ENCODE measurements at regions not wholly inside any gene's neighbourhood (a gene's known extent, or its start where the extent isn't known, plus 50 kb on each side); places are given as distances from the start of the nearest gene placed in this dataset.

GRCh38 chr12:75939016-75939642 lies 92.4 kb downstream of the PHLDA1 start:
- Histone ChIP-seq H3K27ac (replicated peaks) (no peak overlapping the region), H3K27me3 (ENCODE audit: insufficient read depth, poor library complexity, severe bottlenecking) (no peaks in the 10 kb centered on the region)

GRCh38 chr12:75938189-75938588 lies 93.4 kb downstream of the PHLDA1 start:
- Histone ChIP-seq H3K27ac (replicated peaks) (no peak overlapping the region), H3K4me3 (replicated peaks; ENCODE audit: insufficient read depth, low read length) (no peak overlapping the region), H3K27me3 (ENCODE audit: insufficient read depth, poor library complexity, severe bottlenecking) (no peaks in the 10 kb centered on the region)
- TF ChIP-seq POLR2AphosphoS5 (IDR thresholded peaks at IDR 0.05; ENCODE audit: low read depth) (no peak), REST (IDR thresholded peaks at IDR 0.05; ENCODE audit: insufficient replicate concordance, low read depth) (no peak), GABPA (IDR thresholded peaks at IDR 0.05; ENCODE audit: low read depth) (no peak), SPI1 (IDR thresholded peaks at IDR 0.05; ENCODE audit: borderline replicate concordance, low read depth) (no peak)
- TF ChIP-seq, protein P1, sequence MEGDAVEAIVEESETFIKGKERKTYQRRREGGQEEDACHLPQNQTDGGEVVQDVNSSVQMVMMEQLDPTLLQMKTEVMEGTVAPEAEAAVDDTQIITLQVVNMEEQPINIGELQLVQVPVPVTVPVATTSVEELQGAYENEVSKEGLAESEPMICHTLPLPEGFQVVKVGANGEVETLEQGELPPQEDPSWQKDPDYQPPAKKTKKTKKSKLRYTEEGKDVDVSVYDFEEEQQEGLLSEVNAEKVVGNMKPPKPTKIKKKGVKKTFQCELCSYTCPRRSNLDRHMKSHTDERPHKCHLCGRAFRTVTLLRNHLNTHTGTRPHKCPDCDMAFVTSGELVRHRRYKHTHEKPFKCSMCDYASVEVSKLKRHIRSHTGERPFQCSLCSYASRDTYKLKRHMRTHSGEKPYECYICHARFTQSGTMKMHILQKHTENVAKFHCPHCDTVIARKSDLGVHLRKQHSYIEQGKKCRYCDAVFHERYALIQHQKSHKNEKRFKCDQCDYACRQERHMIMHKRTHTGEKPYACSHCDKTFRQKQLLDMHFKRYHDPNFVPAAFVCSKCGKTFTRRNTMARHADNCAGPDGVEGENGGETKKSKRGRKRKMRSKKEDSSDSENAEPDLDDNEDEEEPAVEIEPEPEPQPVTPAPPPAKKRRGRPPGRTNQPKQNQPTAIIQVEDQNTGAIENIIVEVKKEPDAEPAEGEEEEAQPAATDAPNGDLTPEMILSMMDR (IDR thresholded peaks at IDR 0.05; ENCODE audit: insufficient read depth, low read length): no peak
- no peak for DNase-seq (ENCODE audit: low read depth in 1 of 2, low spot score in 1 of 2)

More at GRCh38 chr12:75939016-75939642, 92.4 kb downstream of the PHLDA1 start:
- TF ChIP-seq SPI1 (IDR thresholded peaks at IDR 0.05; ENCODE audit: borderline replicate concordance, low read depth) (no peak), POLR2AphosphoS5 (IDR thresholded peaks at IDR 0.05; ENCODE audit: low read depth) (no peak)
- TF ChIP-seq, protein P1 (IDR thresholded peaks at IDR 0.05; ENCODE audit: insufficient read depth, low read length): no peak
- H3K4me3 ChIP-seq (replicated peaks; ENCODE audit: insufficient read depth, low read length): no peak overlapping the region
- DNase-seq (ENCODE audit: low read depth in 1 of 2, low spot score in 1 of 2): no peak

DNA sequence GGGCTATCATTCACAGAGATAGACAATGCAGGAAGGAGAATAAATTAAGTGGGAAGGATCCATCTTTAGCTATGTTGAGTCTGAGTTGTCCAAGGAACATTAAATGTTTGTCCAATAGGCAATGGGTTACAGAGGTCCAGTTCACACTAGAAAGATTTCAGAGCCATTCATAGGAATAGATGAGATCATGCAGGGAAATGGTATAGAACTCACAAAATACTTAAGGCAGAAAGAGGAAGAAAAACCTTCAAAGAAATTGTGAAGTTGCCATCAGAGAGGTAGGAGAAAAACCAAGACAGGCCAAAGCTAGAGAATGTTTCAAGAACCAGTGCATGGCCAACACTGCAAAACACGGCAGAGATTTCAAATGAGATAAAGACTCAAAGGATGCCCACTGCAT lies 94.1 kb downstream of the PHLDA1 start:
- DNase-seq (ENCODE audit: low read depth in 1 of 2, low spot score in 1 of 2): no peak
- Histone ChIP-seq H3K4me3 (replicated peaks; ENCODE audit: insufficient read depth, low read length) (no peak overlapping the region), H3K27ac (replicated peaks) (no peak overlapping the region), H3K27me3 (ENCODE audit: insufficient read depth, poor library complexity, severe bottlenecking) (no peaks in the 10 kb centered on the region)
- TF ChIP-seq REST (IDR thresholded peaks at IDR 0.05; ENCODE audit: insufficient replicate concordance, low read depth) (no peak), SPI1 (IDR thresholded peaks at IDR 0.05; ENCODE audit: borderline replicate concordance, low read depth) (no peak), GABPA (IDR thresholded peaks at IDR 0.05; ENCODE audit: low read depth) (no peak), POLR2AphosphoS5 (IDR thresholded peaks at IDR 0.05; ENCODE audit: low read depth) (no peak)
- TF ChIP-seq, protein P1 (IDR thresholded peaks at IDR 0.05; ENCODE audit: insufficient read depth, low read length): no peak
